ENCODE measurements at regions not wholly inside any gene's neighbourhood (a gene's known extent, or its start where the extent isn't known, plus 50 kb on each side); places are given as distances from the start of the nearest gene placed in this dataset.

GRCh38 chr2:78546843-78547242, 478.7 kb upstream of the REG3G start (continued):
- TF ChIP-seq OSR2 (tag by site-specific recombination; IDR thresholded peaks at IDR 0.05): no peak

GRCh38 chr2:78549766-78550165, 475.7 kb upstream of the REG3G start:
- Histone ChIP-seq H3K4me3 (ENCODE audit: low read depth, low read length) (no peak overlapping the region), H3K27ac (ENCODE audit: extremely low read depth, low read depth, low read length) (no peak overlapping the region), H3K9me3 (ENCODE audit: control insufficient read depth, insufficient read depth, low read depth, low read length) (no peaks in the 10 kb centered on the region), H3K4me1 (ENCODE audit: control insufficient read depth, insufficient read depth, low read length) (no peaks in the 10 kb centered on the region), H3K36me3 (ENCODE audit: control insufficient read depth in 2 of 2, insufficient read depth in 1 of 2, low read length in 2 of 2) (no peaks in the 10 kb centered on the region)
- POLR2A ChIA-PET: no interaction called here
- TF ChIP-seq PRDM2 (tag by site-specific recombination; IDR thresholded peaks at IDR 0.05; ENCODE audit: borderline replicate concordance) (no peak), ZNF404 (tag by site-specific recombination; IDR thresholded peaks at IDR 0.05) (no peak), ZNF624 (tag by site-specific recombination; IDR thresholded peaks at IDR 0.05) (no peak), ZNF645 (tag by site-specific recombination; IDR thresholded peaks at IDR 0.05) (no peak), ZNF596 (tag by site-specific recombination; IDR thresholded peaks at IDR 0.05) (no peak), ZNF10 (tag by site-specific recombination; IDR thresholded peaks at IDR 0.05) (no peak), ZNF398 (tag by site-specific recombination; IDR thresholded peaks at IDR 0.05) (no peak), ZNF600 (tag by site-specific recombination; IDR thresholded peaks at IDR 0.05) (no peak), ZNF175 (tag by site-specific recombination; IDR thresholded peaks at IDR 0.05) (no peak), ZNF521 (tag by site-specific recombination; IDR thresholded peaks at IDR 0.05) (no peak), ZNF610 (tag by site-specific recombination; IDR thresholded peaks at IDR 0.05; ENCODE audit: borderline replicate concordance) (no peak), ZNF391 (tag by site-specific recombination; IDR thresholded peaks at IDR 0.05; ENCODE audit: borderline replicate concordance, low read depth) (no peak), ZFP37 (tag by site-specific recombination; IDR thresholded peaks at IDR 0.05) (no peak), INSM2 (tag by site-specific recombination; IDR thresholded peaks at IDR 0.05) (no peak), TSHZ1 (tag by site-specific recombination; IDR thresholded peaks at IDR 0.05; ENCODE audit: borderline replicate concordance) (no peak)
- CTCF ChIA-PET: interaction anchor here (0.6 kb wide), 1 partner anchor 31 kb away, joined by 5 read pairs; no protein-coding TSS in a partner anchor

Data from HEK293 (cell line).